Esophagus muscularis mucosa (tissue), 3 donors: ENCODE measurements at regions not wholly inside any gene's neighbourhood (a gene's known extent, or its start where the extent isn't known, plus 50 kb on each side); places are given as distances from the start of the nearest gene placed in this dataset.

ENCODE experiments used
- EP300 ChIP-seq: sonication (generic); formaldehyde crosslinking; IDR thresholded peaks from one replicate; pipeline ENCODE4 v1.6.1; 2017; ENCODE audit warnings: antibody characterized with exemption
- TF ChIP-seq, protein P1 (sequence below), 3 experiments: fragments of 200-600 bp in 2 of 3; fragments of 450-650 bp in 1 of 3; sonication (generic) in 2 of 3; IDR thresholded peaks; one replicate each; pipeline ENCODE4 v1.5.1; 2017 to 2019; ENCODE audit warnings: antibody characterized with exemption in 3 of 3, mild to moderate bottlenecking in 2 of 3, moderate library complexity in 1 of 3

GRCh38 chr15:62868507-62868906 is 174.0 kb upstream of the TPM1 start:
- TF ChIP-seq, protein P1, sequence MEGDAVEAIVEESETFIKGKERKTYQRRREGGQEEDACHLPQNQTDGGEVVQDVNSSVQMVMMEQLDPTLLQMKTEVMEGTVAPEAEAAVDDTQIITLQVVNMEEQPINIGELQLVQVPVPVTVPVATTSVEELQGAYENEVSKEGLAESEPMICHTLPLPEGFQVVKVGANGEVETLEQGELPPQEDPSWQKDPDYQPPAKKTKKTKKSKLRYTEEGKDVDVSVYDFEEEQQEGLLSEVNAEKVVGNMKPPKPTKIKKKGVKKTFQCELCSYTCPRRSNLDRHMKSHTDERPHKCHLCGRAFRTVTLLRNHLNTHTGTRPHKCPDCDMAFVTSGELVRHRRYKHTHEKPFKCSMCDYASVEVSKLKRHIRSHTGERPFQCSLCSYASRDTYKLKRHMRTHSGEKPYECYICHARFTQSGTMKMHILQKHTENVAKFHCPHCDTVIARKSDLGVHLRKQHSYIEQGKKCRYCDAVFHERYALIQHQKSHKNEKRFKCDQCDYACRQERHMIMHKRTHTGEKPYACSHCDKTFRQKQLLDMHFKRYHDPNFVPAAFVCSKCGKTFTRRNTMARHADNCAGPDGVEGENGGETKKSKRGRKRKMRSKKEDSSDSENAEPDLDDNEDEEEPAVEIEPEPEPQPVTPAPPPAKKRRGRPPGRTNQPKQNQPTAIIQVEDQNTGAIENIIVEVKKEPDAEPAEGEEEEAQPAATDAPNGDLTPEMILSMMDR (IDR thresholded peaks at IDR 0.05) = no peak
- no peak for TF ChIP-seq EP300
